A549 (cell line): ENCODE measurements at regions not wholly inside any gene's neighbourhood (a gene's known extent, or its start where the extent isn't known, plus 50 kb on each side); places are given as distances from the start of the nearest gene placed in this dataset.

ENCODE experiments used
- CBX2 ChIP-seq: fragments of 200-600 bp; sonication (generic); IDR thresholded peaks from 2 replicates; pipeline ENCODE4 v1.6.1; 2016; ENCODE audit warnings: low read depth, mild to moderate bottlenecking, borderline replicate concordance
- CBX8 ChIP-seq: fragments of 200-600 bp; sonication (generic); IDR thresholded peaks from 2 replicates; pipeline ENCODE4 v1.6.1; 2016
- EHF ChIP-seq: fragments of 250-450 bp; sonication (Bioruptor Pico); IDR thresholded peaks from 2 replicates; pipeline ENCODE4 v1.5.0; 2020; ENCODE audit warnings: mild to moderate bottlenecking
- EP300 ChIP-seq, 2 experiments: fragments of >200 bp; sonication (Bioruptor Twin); formaldehyde crosslinking; IDR thresholded peaks; 2 replicates in 1 of 2; 3 replicates in 1 of 2; pipeline ENCODE4 v1.6.1; 2016 to 2017
- KDM1A ChIP-seq: fragments of 200-600 bp; sonication (generic); IDR thresholded peaks from 2 replicates; pipeline ENCODE4 v1.6.1; 2016; ENCODE audit warnings: low read depth, mild to moderate bottlenecking
- MAFK ChIP-seq: fragments of 450-650 bp; IDR thresholded peaks from 2 replicates; pipeline ENCODE4 v1.6.1; 2014; ENCODE audit not compliant: partially characterized antibody
- MAZ ChIP-seq: fragments of 150-350 bp; IDR thresholded peaks from 2 replicates; pipeline ENCODE4 v1.6.1; 2014; ENCODE audit warnings: antibody characterized with exemption, low read depth, low read length, borderline replicate concordance
- POLR2A ChIP-seq: IDR thresholded peaks from 2 replicates; pipeline ENCODE4 v1.6.1; 2012; ENCODE audit warnings: mild to moderate bottlenecking, low read length
- RAD21 ChIP-seq, 2 experiments: fragments of >200 bp in 1 of 2; sonication (Bioruptor Twin) in 1 of 2; formaldehyde crosslinking in 1 of 2; IDR thresholded peaks in 1 of 2; conservative IDR thresholded peaks in 1 of 2; 2 replicates in 1 of 2; 3 replicates in 1 of 2; pipeline ENCODE4 v1.6.1; 2012 to 2018; ENCODE audit warnings: inconsistent platforms in 1 of 2
- RFX5 ChIP-seq: fragments of 450-650 bp; IDR thresholded peaks from 2 replicates; pipeline ENCODE4 v1.7.1; 2014; ENCODE audit warnings: antibody characterized with exemption, mild to moderate bottlenecking, moderate library complexity
- ZFP36 ChIP-seq: fragments of 450-650 bp; IDR thresholded peaks from 2 replicates; pipeline ENCODE4 v1.6.1; 2014; ENCODE audit warnings: borderline replicate concordance; ENCODE audit not compliant: partially characterized antibody
- TF ChIP-seq, protein P1 (sequence below): IDR thresholded peaks from 2 replicates; pipeline ENCODE4 v1.6.1; 2012
- TF ChIP-seq, protein P2 (sequence below): fragments of >200 bp; sonication (Bioruptor Twin); formaldehyde crosslinking; IDR thresholded peaks from 3 replicates; pipeline ENCODE4 v1.5.1; 2016
- TF ChIP-seq, protein P3 (sequence below): fragments of 200-600 bp; sonication (generic); IDR thresholded peaks from 2 replicates; pipeline ENCODE4 v1.6.1; 2016; ENCODE audit warnings: antibody characterized with exemption, mild to moderate bottlenecking, moderate library complexity

DNA sequence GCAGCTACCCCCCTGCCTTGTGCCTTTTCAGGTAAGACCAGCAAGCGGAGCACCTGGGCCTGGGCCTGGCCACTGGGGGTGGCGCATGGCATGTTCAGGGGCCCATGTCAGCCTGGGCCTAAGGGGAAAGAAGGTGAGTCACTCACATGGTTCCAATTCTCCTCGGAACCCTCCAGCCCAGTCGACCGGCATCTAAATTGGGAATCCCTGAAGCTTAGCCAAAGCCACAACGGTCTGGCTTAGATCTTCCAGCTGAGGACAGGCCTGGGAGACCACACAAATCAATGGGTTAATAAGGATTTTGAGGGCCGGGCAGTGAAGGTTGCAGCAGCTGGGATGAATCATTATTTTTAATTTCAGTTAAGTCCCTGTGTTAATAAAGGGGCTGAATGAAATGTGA, 145.1 kb upstream of the SMYD2 start:
- TF ChIP-seq, protein P1, sequence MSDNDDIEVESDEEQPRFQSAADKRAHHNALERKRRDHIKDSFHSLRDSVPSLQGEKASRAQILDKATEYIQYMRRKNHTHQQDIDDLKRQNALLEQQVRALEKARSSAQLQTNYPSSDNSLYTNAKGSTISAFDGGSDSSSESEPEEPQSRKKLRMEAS: no peak
- TF ChIP-seq, protein P2, sequence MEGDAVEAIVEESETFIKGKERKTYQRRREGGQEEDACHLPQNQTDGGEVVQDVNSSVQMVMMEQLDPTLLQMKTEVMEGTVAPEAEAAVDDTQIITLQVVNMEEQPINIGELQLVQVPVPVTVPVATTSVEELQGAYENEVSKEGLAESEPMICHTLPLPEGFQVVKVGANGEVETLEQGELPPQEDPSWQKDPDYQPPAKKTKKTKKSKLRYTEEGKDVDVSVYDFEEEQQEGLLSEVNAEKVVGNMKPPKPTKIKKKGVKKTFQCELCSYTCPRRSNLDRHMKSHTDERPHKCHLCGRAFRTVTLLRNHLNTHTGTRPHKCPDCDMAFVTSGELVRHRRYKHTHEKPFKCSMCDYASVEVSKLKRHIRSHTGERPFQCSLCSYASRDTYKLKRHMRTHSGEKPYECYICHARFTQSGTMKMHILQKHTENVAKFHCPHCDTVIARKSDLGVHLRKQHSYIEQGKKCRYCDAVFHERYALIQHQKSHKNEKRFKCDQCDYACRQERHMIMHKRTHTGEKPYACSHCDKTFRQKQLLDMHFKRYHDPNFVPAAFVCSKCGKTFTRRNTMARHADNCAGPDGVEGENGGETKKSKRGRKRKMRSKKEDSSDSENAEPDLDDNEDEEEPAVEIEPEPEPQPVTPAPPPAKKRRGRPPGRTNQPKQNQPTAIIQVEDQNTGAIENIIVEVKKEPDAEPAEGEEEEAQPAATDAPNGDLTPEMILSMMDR: no peak
- no peak for TF ChIP-seq MAFK
- TF ChIP-seq ZFP36: no peak
- no peak for TF ChIP-seq CBX2
- TF ChIP-seq POLR2A: no peak
- TF ChIP-seq, protein P3, sequence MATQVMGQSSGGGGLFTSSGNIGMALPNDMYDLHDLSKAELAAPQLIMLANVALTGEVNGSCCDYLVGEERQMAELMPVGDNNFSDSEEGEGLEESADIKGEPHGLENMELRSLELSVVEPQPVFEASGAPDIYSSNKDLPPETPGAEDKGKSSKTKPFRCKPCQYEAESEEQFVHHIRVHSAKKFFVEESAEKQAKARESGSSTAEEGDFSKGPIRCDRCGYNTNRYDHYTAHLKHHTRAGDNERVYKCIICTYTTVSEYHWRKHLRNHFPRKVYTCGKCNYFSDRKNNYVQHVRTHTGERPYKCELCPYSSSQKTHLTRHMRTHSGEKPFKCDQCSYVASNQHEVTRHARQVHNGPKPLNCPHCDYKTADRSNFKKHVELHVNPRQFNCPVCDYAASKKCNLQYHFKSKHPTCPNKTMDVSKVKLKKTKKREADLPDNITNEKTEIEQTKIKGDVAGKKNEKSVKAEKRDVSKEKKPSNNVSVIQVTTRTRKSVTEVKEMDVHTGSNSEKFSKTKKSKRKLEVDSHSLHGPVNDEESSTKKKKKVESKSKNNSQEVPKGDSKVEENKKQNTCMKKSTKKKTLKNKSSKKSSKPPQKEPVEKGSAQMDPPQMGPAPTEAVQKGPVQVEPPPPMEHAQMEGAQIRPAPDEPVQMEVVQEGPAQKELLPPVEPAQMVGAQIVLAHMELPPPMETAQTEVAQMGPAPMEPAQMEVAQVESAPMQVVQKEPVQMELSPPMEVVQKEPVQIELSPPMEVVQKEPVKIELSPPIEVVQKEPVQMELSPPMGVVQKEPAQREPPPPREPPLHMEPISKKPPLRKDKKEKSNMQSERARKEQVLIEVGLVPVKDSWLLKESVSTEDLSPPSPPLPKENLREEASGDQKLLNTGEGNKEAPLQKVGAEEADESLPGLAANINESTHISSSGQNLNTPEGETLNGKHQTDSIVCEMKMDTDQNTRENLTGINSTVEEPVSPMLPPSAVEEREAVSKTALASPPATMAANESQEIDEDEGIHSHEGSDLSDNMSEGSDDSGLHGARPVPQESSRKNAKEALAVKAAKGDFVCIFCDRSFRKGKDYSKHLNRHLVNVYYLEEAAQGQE: no peak
- TF ChIP-seq CBX8: no peak
- TF ChIP-seq EHF (CRISPR knock-in tag): no peak
- no peak for TF ChIP-seq KDM1A
- no peak for TF ChIP-seq RAD21 (conservative IDR thresholded peaks at IDR 0.05 in 1 of 2, IDR thresholded peaks at IDR 0.05 in 1 of 2)
- TF ChIP-seq MAZ: no peak
- no peak for TF ChIP-seq EP300 (IDR thresholded peaks at IDR 0.05)
- TF ChIP-seq RFX5: no peak
